Neutrophil (primary cell): ENCODE measurements at regions not wholly inside any gene's neighbourhood (a gene's known extent, or its start where the extent isn't known, plus 50 kb on each side); places are given as distances from the start of the nearest gene placed in this dataset.

Experiments used
- H3K27ac ChIP-seq: fragments of 200-600 bp; sonication (generic); 2 replicates; pipeline ENCODE4 v1.5.1; 2016; ENCODE audit warnings: mild to moderate bottlenecking, moderate library complexity
- H3K27me3 ChIP-seq: fragments of 200-600 bp; sonication (generic); 2 replicates; pipeline ENCODE4 v1.6.0; 2016; ENCODE audit warnings: mild to moderate bottlenecking
- H3K36me3 ChIP-seq: fragments of 200-600 bp; sonication (generic); 2 replicates; pipeline ENCODE4 v1.5.1; 2017
- H3K4me1 ChIP-seq, 2 experiments: fragments of 200-600 bp in 1 of 2; sonication (generic) in 1 of 2; 1 replicate in 1 of 2; 2 replicates in 1 of 2; pipeline versions ENCODE4 v1.5.1 to v1.6.1; 2013 to 2016; ENCODE audit warnings: low read depth in 1 of 2, low read length in 1 of 2, mild to moderate bottlenecking in 1 of 2, moderate library complexity in 1 of 2; ENCODE audit not compliant: control insufficient read depth in 1 of 2, insufficient read depth in 1 of 2
- H3K4me3 ChIP-seq, 2 experiments: fragments of 200-600 bp in 1 of 2; sonication (generic) in 1 of 2; 1 replicate in 1 of 2; 2 replicates in 1 of 2; pipeline ENCODE4 v1.5.1; 2013 to 2016; ENCODE audit warnings: low read depth in 1 of 2, low read length in 1 of 2, mild to moderate bottlenecking in 1 of 2, moderate library complexity in 1 of 2
- H3K9me3 ChIP-seq: fragments of 200-600 bp; sonication (generic); 2 replicates; pipeline ENCODE4 v1.5.1; 2016
- TF ChIP-seq, protein P1 (sequence below): fragments of 200-600 bp; sonication (generic); IDR thresholded peaks from 2 replicates; pipeline ENCODE4 v1.5.1; 2016; ENCODE audit warnings: antibody characterized with exemption

DNA sequence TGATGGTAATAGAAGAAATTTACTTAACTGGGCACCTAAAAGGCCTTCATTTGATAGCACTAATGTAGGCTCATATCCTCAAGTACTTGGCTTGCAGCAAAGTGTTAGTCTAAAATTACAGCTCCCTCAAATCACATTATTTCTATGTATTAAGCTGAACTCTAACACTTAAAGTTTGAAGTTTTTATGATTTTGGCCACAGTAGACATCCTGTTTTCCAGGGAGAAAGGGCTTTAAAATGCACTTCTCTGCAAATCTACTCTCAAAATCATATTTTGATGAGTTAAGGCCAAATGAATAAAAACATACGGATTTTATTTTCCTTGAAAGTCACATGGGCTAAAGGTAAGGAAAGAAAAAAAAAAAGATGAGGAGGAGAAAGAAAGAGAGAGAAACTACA is 575.5 kb downstream of the PLPP3 start:
- Histone ChIP-seq H3K27me3 (no peaks in the 10 kb centered on the region), H3K9me3 (no peaks in the 10 kb centered on the region), H3K4me1 (no peaks in the 10 kb centered on the region), H3K36me3 (no peaks in the 10 kb centered on the region), H3K27ac (no peak overlapping the region), H3K4me3 (no peak overlapping the region)
- TF ChIP-seq, protein P1, sequence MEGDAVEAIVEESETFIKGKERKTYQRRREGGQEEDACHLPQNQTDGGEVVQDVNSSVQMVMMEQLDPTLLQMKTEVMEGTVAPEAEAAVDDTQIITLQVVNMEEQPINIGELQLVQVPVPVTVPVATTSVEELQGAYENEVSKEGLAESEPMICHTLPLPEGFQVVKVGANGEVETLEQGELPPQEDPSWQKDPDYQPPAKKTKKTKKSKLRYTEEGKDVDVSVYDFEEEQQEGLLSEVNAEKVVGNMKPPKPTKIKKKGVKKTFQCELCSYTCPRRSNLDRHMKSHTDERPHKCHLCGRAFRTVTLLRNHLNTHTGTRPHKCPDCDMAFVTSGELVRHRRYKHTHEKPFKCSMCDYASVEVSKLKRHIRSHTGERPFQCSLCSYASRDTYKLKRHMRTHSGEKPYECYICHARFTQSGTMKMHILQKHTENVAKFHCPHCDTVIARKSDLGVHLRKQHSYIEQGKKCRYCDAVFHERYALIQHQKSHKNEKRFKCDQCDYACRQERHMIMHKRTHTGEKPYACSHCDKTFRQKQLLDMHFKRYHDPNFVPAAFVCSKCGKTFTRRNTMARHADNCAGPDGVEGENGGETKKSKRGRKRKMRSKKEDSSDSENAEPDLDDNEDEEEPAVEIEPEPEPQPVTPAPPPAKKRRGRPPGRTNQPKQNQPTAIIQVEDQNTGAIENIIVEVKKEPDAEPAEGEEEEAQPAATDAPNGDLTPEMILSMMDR: no peak

DNA sequence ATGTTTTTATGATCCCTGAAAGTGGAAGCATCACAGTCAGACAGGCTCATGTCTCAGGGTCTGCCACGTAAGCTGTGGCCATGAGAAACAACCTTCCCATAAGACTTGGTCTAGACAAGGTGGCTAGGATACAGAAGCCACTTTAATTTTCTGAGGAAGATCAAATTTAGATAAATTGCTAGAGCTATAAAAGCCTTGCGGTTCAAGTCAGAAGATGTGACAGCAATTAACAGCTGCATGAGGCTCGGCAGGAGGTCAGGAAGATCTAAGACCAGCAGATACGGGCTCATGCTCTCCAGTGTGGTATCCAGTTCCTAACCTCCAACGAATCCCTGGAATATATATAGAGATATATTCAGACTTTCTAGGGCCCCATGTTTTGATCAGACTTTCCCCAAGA is 577.1 kb downstream of the PLPP3 start:
- Histone ChIP-seq H3K27me3 (no peaks in the 10 kb centered on the region), H3K4me1 (no peaks in the 10 kb centered on the region), H3K27ac (no peak overlapping the region), H3K9me3 (no peaks in the 10 kb centered on the region), H3K4me3 (no peak overlapping the region), H3K36me3 (no peaks in the 10 kb centered on the region)
- TF ChIP-seq, protein P1: no peak

DNA sequence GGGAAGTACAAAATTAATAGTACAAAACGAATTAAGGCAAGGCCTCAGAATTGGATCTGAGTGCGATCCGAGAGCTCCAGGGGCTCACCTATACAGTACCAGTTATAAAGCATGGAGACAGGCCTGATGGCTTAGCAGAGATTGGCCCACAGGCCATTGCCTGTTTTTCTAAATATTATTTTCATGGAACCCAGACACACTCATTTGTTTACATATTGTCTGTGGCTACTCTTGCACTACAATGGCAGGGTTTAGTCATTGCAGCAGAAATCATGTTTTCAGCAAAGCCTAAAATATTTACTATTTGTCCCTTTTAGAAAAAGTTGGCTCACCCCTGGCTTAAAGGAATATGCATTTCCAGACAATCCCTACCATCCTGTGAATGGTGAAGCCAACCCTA is 578.9 kb downstream of the PLPP3 start:
- Histone ChIP-seq H3K27ac (no peak overlapping the region), H3K36me3 (no peaks in the 10 kb centered on the region), H3K27me3 (no peaks in the 10 kb centered on the region), H3K9me3 (no peaks in the 10 kb centered on the region), H3K4me1 (no peaks in the 10 kb centered on the region), H3K4me3 (no peak overlapping the region)
- TF ChIP-seq, protein P1: no peak

DNA sequence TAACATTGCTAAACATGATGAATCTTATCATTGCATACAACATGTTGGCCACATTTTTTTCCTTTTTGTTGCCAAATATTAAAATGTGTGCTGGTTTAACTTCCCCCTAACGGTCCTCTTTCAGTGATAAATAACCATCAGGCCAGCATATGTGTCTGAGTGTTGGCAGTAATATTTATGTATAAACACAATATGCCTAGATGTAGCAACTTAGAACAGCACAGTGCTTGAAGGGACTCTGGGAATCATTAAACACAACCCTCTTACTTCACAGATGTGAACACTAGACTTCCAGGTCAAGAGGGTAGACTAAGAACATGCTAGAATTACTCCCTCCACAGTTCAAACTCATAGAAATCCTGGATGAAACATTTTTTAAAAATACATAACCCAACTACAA is 581.8 kb downstream of the PLPP3 start:
- Histone ChIP-seq H3K27me3 (no peaks in the 10 kb centered on the region), H3K4me3 (no peak overlapping the region), H3K9me3 (no peaks in the 10 kb centered on the region), H3K36me3 (no peaks in the 10 kb centered on the region), H3K4me1 (no peaks in the 10 kb centered on the region), H3K27ac (no peak overlapping the region)
- TF ChIP-seq, protein P1: no peak

DNA sequence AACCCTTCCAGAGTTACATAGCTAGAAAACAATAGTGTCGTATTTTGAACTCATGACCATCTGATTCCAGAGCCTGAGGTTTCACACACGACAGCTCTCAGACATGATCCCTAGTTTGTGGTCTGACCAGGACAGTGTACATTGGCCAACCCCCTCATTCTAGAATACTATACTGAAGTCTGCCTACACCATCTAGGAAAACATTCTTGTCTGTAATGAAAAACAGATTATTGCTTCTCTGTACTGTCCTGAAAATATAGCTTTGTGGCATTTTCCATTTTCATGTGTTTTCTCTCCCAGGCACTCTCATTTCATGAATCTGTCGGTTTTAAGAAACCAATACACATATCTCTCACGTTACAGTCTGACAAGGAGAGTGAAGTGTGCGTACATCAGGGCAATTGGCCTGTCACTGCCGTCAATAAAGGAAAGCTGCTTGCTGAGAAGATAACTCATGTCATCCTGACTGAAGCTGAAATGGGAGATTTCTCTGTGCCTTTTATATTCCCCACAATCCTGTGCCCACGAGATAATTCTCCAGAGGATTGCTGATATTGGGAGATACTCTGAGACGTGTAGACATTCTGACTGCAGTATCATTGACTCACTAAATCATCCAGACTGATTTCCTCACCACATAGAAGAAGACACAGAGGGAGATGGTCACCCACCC is 585.6 kb downstream of the PLPP3 start:
- Histone ChIP-seq H3K9me3 (no peaks in the 10 kb centered on the region), H3K4me3 (no peak overlapping the region), H3K4me1 (no peaks in the 10 kb centered on the region), H3K27me3 (no peaks in the 10 kb centered on the region), H3K27ac (no peak overlapping the region), H3K36me3 (no peaks in the 10 kb centered on the region)
- TF ChIP-seq, protein P1: no peak
